ENCODE measurements at regions not wholly inside any gene's neighbourhood (a gene's known extent, or its start where the extent isn't known, plus 50 kb on each side); places are given as distances from the start of the nearest gene placed in this dataset.
"Not testable (repeated sequence)": the region's sequence is repeated elsewhere in the genome, so short reads cannot be mapped to it uniquely, and the experiment has no call there.

- not testable (repeated sequence) for TF ChIP-seq SIN3A (IDR thresholded peaks at IDR 0.05; ENCODE audit: borderline replicate concordance, insufficient read depth, low read depth, low read length); CTCF (IDR thresholded peaks at IDR 0.05); POLR2AphosphoS5 (IDR thresholded peaks at IDR 0.05; ENCODE audit: low read depth, low read length)
These were observed 96.6 kb upstream of the ZNG1F start for GRCh38 chr9:41285744-41286143.

Data from Panc1 (cell line).